Left ventricle myocardium inferior (tissue), 1 donor: ENCODE measurements at regions not wholly inside any gene's neighbourhood (a gene's known extent, or its start where the extent isn't known, plus 50 kb on each side); places are given as distances from the start of the nearest gene placed in this dataset.

Source experiments
- DNase-seq: peaks from one replicate; pipeline ENCODE4 v3.0.0-alpha.2; 2020
- H3K27ac ChIP-seq: fragments of 200-600 bp; replicated peaks from 2 replicates; pipeline ENCODE4 v1.8.0; 2021
- H3K27me3 ChIP-seq: fragments of 200-600 bp; 2 replicates; pipeline ENCODE4 v1.8.0; 2021; ENCODE audit warnings: low read depth
- H3K36me3 ChIP-seq: fragments of 200-600 bp; 2 replicates; pipeline ENCODE4 v1.8.0; 2021
- H3K4me1 ChIP-seq: fragments of 200-600 bp; 2 replicates; pipeline ENCODE4 v1.8.0; 2021
- H3K4me3 ChIP-seq: fragments of 200-600 bp; 2 replicates; pipeline ENCODE4 v1.8.0; 2021; ENCODE audit warnings: mild to moderate bottlenecking, moderate library complexity
- H3K9me3 ChIP-seq: fragments of 200-600 bp; replicated peaks from 2 replicates; pipeline ENCODE4 v1.8.0; 2021
- CTCF ChIP-seq: fragments of 200-600 bp; IDR thresholded peaks from 2 replicates; pipeline ENCODE4 v1.8.0; 2021; ENCODE audit warnings: antibody characterized with exemption, mild to moderate bottlenecking, borderline replicate concordance
- intact Hi-C: fragments of 100-400 bp; cut with micrococcal nuclease; formaldehyde crosslinking; loops from one replicate; pipeline ENCODE4 v1.11.0; 2022
- donor health status: DM: no; HTN: yes; CAD: no; lungs with severe emphysema.

- H3K4me3 ChIP-seq: no peak overlapping the region
- DNase-seq: no peak
- intact Hi-C loops: no loop called here
- TF ChIP-seq CTCF: no peak
- no peak overlapping the region for H3K27ac ChIP-seq
- no peaks in the 10 kb centered on the region for H3K9me3 ChIP-seq
- no peaks in the 10 kb centered on the region for H3K4me1 ChIP-seq
- H3K36me3 ChIP-seq: no peaks in the 10 kb centered on the region
- no peaks in the 10 kb centered on the region for H3K27me3 ChIP-seq
Measured at GRCh38 chr3:805326-805725, 287.5 kb upstream of the CNTN6 start.

GRCh38 chr3:806006-806405 lies 286.8 kb upstream of the CNTN6 start:
- intact Hi-C loops: no loop called here
- no peak for DNase-seq
- H3K4me3 ChIP-seq: no peak overlapping the region
- no peaks in the 10 kb centered on the region for H3K36me3 ChIP-seq
- no peaks in the 10 kb centered on the region for H3K4me1 ChIP-seq
- H3K27ac ChIP-seq: no peak overlapping the region
- H3K27me3 ChIP-seq: no peaks in the 10 kb centered on the region
- H3K9me3 ChIP-seq: no peaks in the 10 kb centered on the region
- no peak for TF ChIP-seq CTCF

- Histone ChIP-seq H3K27me3 (no peaks in the 10 kb centered on the region), H3K9me3 (peaks cover 39% of the 10 kb centered on the region), H3K4me1 (no peaks in the 10 kb centered on the region), H3K36me3 (no peaks in the 10 kb centered on the region), H3K4me3 (no peak overlapping the region), H3K27ac (no peak overlapping the region)
- TF ChIP-seq CTCF: no peak
- intact Hi-C loops: no loop called here
- DNase-seq: no peak
Measured at GRCh38 chr3:816605-817004, 276.2 kb upstream of the CNTN6 start.

- H3K27me3 ChIP-seq: no peaks in the 10 kb centered on the region
- no peak for DNase-seq
- H3K27ac ChIP-seq: no peak overlapping the region
- peaks cover 10% of the 10 kb centered on the region for H3K9me3 ChIP-seq
- no peaks in the 10 kb centered on the region for H3K36me3 ChIP-seq
- no peaks in the 10 kb centered on the region for H3K4me1 ChIP-seq
- intact Hi-C loops: no loop called here
- H3K4me3 ChIP-seq: no peak overlapping the region
- no peak for TF ChIP-seq CTCF
Measured at GRCh38 chr3:834679-835078, 258.1 kb upstream of the CNTN6 start.

DNA sequence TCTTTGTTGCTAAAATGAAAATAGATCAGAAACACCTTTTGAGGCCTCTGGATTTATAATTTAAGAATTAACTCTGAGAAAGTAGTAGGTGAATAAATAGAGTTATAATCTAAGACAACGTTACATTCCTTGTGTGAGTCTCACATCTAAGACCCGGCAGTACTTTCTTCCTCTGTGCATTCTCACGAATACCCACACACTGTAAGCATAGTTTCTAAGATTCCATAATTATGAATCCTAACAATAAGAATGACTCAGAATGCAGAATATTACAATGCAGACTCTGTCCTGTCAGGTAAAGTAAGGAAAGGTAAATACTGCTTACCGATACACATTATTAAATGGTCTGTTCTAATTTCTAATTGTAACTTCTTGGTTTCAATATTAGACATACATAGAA lies 257.7 kb upstream of the CNTN6 start:
- peaks cover 6% of the 10 kb centered on the region for H3K9me3 ChIP-seq
- no peaks in the 10 kb centered on the region for H3K36me3 ChIP-seq
- no peaks in the 10 kb centered on the region for H3K4me1 ChIP-seq
- H3K4me3 ChIP-seq: no peak overlapping the region
- intact Hi-C loops: no loop called here
- H3K27ac ChIP-seq: no peak overlapping the region
- no peaks in the 10 kb centered on the region for H3K27me3 ChIP-seq
- no peak for DNase-seq
- no peak for TF ChIP-seq CTCF

DNA sequence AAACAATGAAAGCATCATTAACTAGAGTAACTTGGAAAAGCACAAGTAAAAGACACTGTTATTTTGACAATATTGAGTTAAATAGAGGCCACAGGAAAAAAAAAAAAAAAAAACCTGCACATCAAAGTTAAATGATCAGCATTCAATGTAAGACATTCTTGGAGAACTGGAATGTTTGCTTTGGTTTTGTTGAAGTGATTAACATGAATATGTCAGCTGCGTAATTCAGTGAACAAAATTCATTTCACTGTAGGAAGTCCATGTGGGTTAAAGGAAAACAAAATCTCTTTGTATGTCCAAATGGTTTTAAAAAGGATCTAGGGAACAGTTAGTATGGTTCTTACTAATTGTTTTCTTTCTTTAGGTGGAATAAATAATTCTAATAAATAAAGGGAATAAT lies 252.8 kb upstream of the CNTN6 start:
- no peaks in the 10 kb centered on the region for H3K36me3 ChIP-seq
- H3K9me3 ChIP-seq: no peaks in the 10 kb centered on the region
- intact Hi-C loops: no loop called here
- no peaks in the 10 kb centered on the region for H3K4me1 ChIP-seq
- H3K27ac ChIP-seq: no peak overlapping the region
- DNase-seq: no peak
- no peaks in the 10 kb centered on the region for H3K27me3 ChIP-seq
- TF ChIP-seq CTCF: no peak
- H3K4me3 ChIP-seq: no peak overlapping the region
